RWPE2 (cell line): ENCODE measurements at regions not wholly inside any gene's neighbourhood (a gene's known extent, or its start where the extent isn't known, plus 50 kb on each side); places are given as distances from the start of the nearest gene placed in this dataset.

Experiments used
- ATAC-seq: fragments of 200-7000 bp; cut with Tn5 transposase; 3 replicates; pipeline ENCODE4 v1.9.1; 2021; ENCODE audit warnings: low read depth
- DNase-seq: peaks from one replicate; pipeline ENCODE4 v3.0.0-alpha.2; 2020; ENCODE audit warnings: low spot score
- H3K27ac ChIP-seq: fragments of 450-650 bp; 2 replicates; pipeline ENCODE4 v1.5.1; 2017; ENCODE audit warnings: mild to moderate bottlenecking; ENCODE audit not compliant: poor library complexity, severe bottlenecking
- H3K27me3 ChIP-seq: fragments of 250-450 bp; sonication (Bioruptor Pico); 2 replicates; pipeline ENCODE4 v1.5.1; 2021; ENCODE audit warnings: mild to moderate bottlenecking, moderate library complexity; ENCODE audit not compliant: insufficient read depth, poor library complexity, severe bottlenecking
- H3K36me3 ChIP-seq: fragments of 250-450 bp; sonication (Bioruptor Pico); 2 replicates; pipeline ENCODE4 v1.5.1; 2020; ENCODE audit warnings: low read depth, mild to moderate bottlenecking, moderate library complexity
- H3K4me1 ChIP-seq: fragments of 250-450 bp; sonication (Bioruptor Pico); 2 replicates; pipeline ENCODE4 v1.5.1; 2021; ENCODE audit warnings: mild to moderate bottlenecking, moderate library complexity; ENCODE audit not compliant: insufficient read depth, poor library complexity, severe bottlenecking
- H3K4me3 ChIP-seq: fragments of 250-450 bp; sonication (Bioruptor Pico); 2 replicates; pipeline ENCODE4 v1.5.1; 2021; ENCODE audit warnings: mild to moderate bottlenecking, moderate library complexity; ENCODE audit not compliant: severe bottlenecking
- H3K9me3 ChIP-seq: fragments of 250-450 bp; sonication (Bioruptor Pico); 2 replicates; pipeline ENCODE4 v1.5.1; 2021; ENCODE audit warnings: mild to moderate bottlenecking, moderate library complexity; ENCODE audit not compliant: severe bottlenecking
- CTCF ChIP-seq: fragments of 450-650 bp; IDR thresholded peaks from one replicate; pipeline ENCODE4 v1.5.1; 2017; ENCODE audit warnings: mild to moderate bottlenecking, moderate library complexity; ENCODE audit not compliant: poor library complexity, severe bottlenecking

DNA sequence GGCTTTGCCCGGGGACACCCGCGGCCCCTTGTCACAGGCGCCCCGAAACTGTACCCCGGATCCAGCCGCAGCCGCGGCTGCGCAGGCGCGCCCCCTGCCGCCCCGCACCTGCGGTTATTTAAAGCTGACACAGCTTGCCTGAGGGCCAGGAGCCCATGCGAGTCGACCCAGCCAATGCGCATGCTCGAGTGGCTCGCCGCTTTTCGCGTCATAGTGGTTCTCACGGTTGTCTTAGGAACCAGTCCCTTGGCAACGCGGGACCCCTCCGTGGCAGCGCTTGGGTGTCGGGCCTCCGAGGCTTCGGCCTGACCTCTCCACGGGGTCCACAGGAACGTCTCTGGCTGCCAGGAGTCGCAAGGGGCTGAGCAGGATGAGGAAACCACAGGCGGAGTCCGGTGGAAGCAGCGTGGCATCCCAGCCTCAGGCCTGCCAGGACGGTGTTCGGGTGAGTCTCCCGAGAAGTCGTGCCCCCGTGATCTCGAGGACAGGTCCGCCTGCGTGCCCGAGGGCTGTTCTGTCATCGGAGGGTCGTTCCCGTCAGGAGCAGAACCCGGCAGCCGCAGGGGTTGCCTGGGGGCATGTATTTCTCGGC is 716.9 kb downstream of the KCNJ18 start:
- ATAC-seq, result no peak
- H3K4me3 ChIP-seq, result no peak overlapping the region
- no peaks in the 10 kb centered on the region for H3K36me3 ChIP-seq

DNA sequence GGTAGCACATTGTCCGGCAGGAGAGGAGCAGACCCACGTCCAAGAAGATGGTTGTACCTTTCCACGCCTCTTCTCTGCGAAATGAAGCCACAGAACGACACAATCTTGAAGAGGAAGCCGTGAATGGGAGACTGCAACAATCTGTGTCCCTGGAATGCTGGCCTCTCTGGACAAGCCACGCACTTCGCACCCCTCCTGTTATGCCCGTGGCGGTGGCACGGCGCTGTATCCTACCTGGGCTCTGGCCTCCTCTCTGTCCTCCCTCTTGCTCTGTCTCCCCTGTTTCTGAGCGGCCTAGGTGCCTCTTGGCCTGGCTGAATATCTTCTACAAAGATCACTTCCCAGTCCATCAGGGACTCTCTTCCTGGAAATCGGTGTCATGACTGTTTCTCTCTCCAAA is 717.8 kb downstream of the KCNJ18 start:
- Histone ChIP-seq H3K36me3 (no peaks in the 10 kb centered on the region), H3K27ac (no peak overlapping the region), H3K4me1 (no peaks in the 10 kb centered on the region), H3K9me3 (no peaks in the 10 kb centered on the region), H3K4me3 (no peak overlapping the region), H3K27me3 (no peaks in the 10 kb centered on the region)
- DNase-seq (no peak), ATAC-seq (no peak)
- TF ChIP-seq CTCF, result no peak

More for the DNA sequence above, 716.9 kb downstream of the KCNJ18 start:
- Histone ChIP-seq H3K27ac (no peak overlapping the region), H3K4me1 (no peaks in the 10 kb centered on the region), H3K27me3 (no peaks in the 10 kb centered on the region), H3K9me3 (no peaks in the 10 kb centered on the region)
- no peak for DNase-seq
- no peak for TF ChIP-seq CTCF

DNA sequence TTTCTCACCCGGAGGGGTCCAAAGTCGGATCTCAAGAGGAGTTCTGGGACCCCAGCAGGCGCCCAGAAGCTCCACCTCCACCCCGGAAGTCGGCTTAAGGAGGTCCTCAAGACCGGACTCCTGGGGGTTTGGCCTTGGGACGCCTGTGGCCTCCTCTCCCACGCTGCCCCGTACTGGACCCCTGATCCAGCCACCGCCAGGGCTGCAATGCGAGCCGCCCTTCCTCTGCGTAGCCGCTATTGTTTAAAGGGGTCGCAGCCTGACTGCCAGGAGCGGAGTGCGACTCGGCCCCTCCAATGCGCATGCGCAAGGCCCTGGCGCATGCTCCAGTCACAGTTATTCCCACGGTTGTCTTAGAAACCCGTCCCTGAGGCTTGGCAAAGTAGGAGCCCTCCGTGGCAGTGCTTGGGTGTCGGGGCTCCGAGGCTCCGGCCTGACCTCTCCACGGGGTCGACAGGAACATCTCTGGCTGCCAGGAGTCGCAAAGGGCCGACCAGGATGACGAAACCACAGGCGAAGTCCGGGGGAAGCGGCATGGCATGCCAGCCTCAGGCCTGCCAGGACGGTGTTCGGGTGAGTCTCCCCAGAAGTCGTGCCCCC is 719.0 kb downstream of the KCNJ18 start:
- no peak for TF ChIP-seq CTCF
- no peaks in the 10 kb centered on the region for H3K9me3 ChIP-seq
- ATAC-seq (no peak), DNase-seq (no peak)
- H3K27ac ChIP-seq, result no peak overlapping the region
- no peaks in the 10 kb centered on the region for H3K27me3 ChIP-seq
- H3K4me1 ChIP-seq, result no peaks in the 10 kb centered on the region
- no peaks in the 10 kb centered on the region for H3K36me3 ChIP-seq
- no peak overlapping the region for H3K4me3 ChIP-seq

GRCh38 chr17:22435231-22435974 is 743.1 kb downstream of the KCNJ18 start:
- ATAC-seq (no peak), DNase-seq (no peak)
- no peak for TF ChIP-seq CTCF
- Histone ChIP-seq H3K4me1 (no peaks in the 10 kb centered on the region), H3K36me3 (no peaks in the 10 kb centered on the region), H3K9me3 (no peaks in the 10 kb centered on the region), H3K4me3 (no peak overlapping the region), H3K27me3 (no peaks in the 10 kb centered on the region), H3K27ac (no peak overlapping the region)

DNA sequence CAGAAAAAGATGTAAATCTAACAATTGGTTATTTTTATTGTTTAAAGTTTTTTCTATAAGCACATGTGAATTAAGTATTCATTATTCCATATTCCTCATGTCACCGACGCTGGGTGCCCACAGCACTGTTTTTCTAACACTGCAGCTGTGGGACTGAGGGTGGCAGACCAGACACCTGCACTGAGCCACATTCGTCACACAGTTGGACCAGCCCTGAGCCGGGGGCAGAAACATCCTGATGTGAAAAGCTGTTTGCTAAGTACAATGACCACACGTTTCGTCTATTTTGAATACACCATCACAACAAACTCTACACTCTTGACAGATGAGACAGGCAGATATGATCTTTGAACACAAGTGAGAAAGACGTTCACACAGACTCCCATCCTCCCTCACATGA is 749.5 kb downstream of the KCNJ18 start:
- no peak for TF ChIP-seq CTCF
- no peaks in the 10 kb centered on the region for H3K36me3 ChIP-seq
- no peak for ATAC-seq
- DNase-seq, result no peak
- no peaks in the 10 kb centered on the region for H3K27me3 ChIP-seq
- no peaks in the 10 kb centered on the region for H3K4me1 ChIP-seq
- no peak overlapping the region for H3K4me3 ChIP-seq
- no peaks in the 10 kb centered on the region for H3K9me3 ChIP-seq
- H3K27ac ChIP-seq, result no peak overlapping the region
